ENCODE measurements at regions not wholly inside any gene's neighbourhood (a gene's known extent, or its start where the extent isn't known, plus 50 kb on each side); places are given as distances from the start of the nearest gene placed in this dataset.

- Histone ChIP-seq H3K36me3 (ENCODE audit: control insufficient read depth in 2 of 2, insufficient read depth in 1 of 2, low read length in 2 of 2) (no peaks in the 10 kb centered on the region), H3K4me3 (ENCODE audit: low read depth, low read length) (no peak overlapping the region), H3K9me3 (ENCODE audit: control insufficient read depth, insufficient read depth, low read depth, low read length) (no peaks in the 10 kb centered on the region), H3K27ac (ENCODE audit: extremely low read depth, low read depth, low read length) (no peak overlapping the region), H3K4me1 (ENCODE audit: control insufficient read depth, insufficient read depth, low read length) (no peaks in the 10 kb centered on the region)
- ChIA-PET POLR2A (no interaction called here), CTCF (no interaction called here)
- no peak for TF ChIP-seq ZNF624 (tag by site-specific recombination; IDR thresholded peaks at IDR 0.05)
- no peak for TF ChIP-seq ZNF830 (tag by site-specific recombination; IDR thresholded peaks at IDR 0.05; ENCODE audit: low read depth)
- TF ChIP-seq GLIS1 (tag by site-specific recombination; IDR thresholded peaks at IDR 0.05) = no peak
- TF ChIP-seq ZIC2 (tag by site-specific recombination; IDR thresholded peaks at IDR 0.05) = no peak
- no peak for TF ChIP-seq GFI1B (tag by site-specific recombination; IDR thresholded peaks at IDR 0.05)
- no peak for TF ChIP-seq ZNF48 (tag by site-specific recombination; IDR thresholded peaks at IDR 0.05)
- no peak for TF ChIP-seq ZNF10 (tag by site-specific recombination; IDR thresholded peaks at IDR 0.05)
- TF ChIP-seq ZBTB20 (tag by site-specific recombination; IDR thresholded peaks at IDR 0.05) = no peak
- no peak for TF ChIP-seq ZBTB48 (tag by site-specific recombination; IDR thresholded peaks at IDR 0.05)
- no peak for TF ChIP-seq ZNF366 (tag by site-specific recombination; conservative IDR thresholded peaks at IDR 0.05)
- TF ChIP-seq ZNF175 (tag by site-specific recombination; IDR thresholded peaks at IDR 0.05) = no peak
- no peak for TF ChIP-seq ZNF221 (tag by site-specific recombination; IDR thresholded peaks at IDR 0.05; ENCODE audit: borderline replicate concordance)
- no peak for TF ChIP-seq ZNF555 (tag by site-specific recombination; conservative IDR thresholded peaks at IDR 0.05)
- TF ChIP-seq ZNF549 (tag by site-specific recombination; IDR thresholded peaks at IDR 0.05) = no peak
Measured at GRCh38 chr14:43175896-43176295, 1331.2 kb downstream of the FSCB start.

GRCh38 chr14:43172899-43173548 lies 1334.1 kb downstream of the FSCB start:
- no peak for TF ChIP-seq ZNF280C (tag by site-specific recombination; IDR thresholded peaks at IDR 0.05)
- TF ChIP-seq, protein P1, sequence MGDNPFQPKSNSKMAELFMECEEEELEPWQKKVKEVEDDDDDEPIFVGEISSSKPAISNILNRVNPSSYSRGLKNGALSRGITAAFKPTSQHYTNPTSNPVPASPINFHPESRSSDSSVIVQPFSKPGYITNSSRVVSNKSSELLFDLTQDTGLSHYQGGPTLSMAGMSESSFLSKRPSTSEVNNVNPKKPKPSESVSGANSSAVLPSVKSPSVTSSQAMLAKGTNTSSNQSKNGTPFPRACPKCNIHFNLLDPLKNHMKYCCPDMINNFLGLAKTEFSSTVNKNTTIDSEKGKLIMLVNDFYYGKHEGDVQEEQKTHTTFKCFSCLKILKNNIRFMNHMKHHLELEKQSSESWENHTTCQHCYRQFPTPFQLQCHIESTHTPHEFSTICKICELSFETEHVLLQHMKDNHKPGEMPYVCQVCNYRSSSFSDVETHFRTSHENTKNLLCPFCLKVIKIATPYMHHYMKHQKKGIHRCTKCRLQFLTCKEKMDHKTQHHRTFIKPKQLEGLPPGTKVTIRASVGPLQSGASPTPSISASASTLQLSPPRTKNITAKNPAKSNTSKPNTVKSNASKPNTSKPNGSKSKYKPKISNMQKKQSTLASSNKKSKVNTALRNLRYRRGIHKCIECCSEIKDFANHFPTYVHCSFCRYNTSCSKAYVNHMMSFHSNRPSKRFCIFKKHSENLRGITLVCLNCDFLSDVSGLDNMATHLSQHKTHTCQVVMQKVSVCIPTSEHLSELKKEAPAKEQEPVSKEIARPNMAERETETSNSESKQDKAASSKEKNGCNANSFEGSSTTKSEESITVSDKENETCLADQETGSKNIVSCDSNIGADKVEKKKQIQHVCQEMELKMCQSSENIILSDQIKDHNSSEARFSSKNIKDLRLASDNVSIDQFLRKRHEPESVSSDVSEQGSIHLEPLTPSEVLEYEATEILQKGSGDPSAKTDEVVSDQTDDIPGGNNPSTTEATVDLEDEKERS (tag by site-specific recombination; IDR thresholded peaks at IDR 0.05) = no peak
- TF ChIP-seq ZNF174 (tag by site-specific recombination; IDR thresholded peaks at IDR 0.05) = no peak
- no peak for TF ChIP-seq ZNF292 (tag by site-specific recombination; IDR thresholded peaks at IDR 0.05; ENCODE audit: borderline replicate concordance, low read depth)
- no peak for TF ChIP-seq ZNF239 (tag by site-specific recombination; IDR thresholded peaks at IDR 0.05)
- no peak for TF ChIP-seq ZNF302 (tag by site-specific recombination; IDR thresholded peaks at IDR 0.05; ENCODE audit: low read depth)
- no peak for TF ChIP-seq ZSCAN18 (tag by site-specific recombination; IDR thresholded peaks at IDR 0.05)
- no peak for TF ChIP-seq ZBTB48 (tag by site-specific recombination; IDR thresholded peaks at IDR 0.05)
- no peak for TF ChIP-seq ZNF510 (tag by site-specific recombination; IDR thresholded peaks at IDR 0.05; ENCODE audit: insufficient replicate concordance)
- TF ChIP-seq ZNF548 (tag by site-specific recombination; IDR thresholded peaks at IDR 0.05) = no peak
- no peak for TF ChIP-seq ZIC2 (tag by site-specific recombination; IDR thresholded peaks at IDR 0.05)
- no peak for TF ChIP-seq SP2 (tag by site-specific recombination; IDR thresholded peaks at IDR 0.05)
- H3K4me1 ChIP-seq (ENCODE audit: control insufficient read depth, insufficient read depth, low read length) = no peaks in the 10 kb centered on the region
- ChIA-PET CTCF (no interaction called here), POLR2A (no interaction called here)
- H3K9me3 ChIP-seq (ENCODE audit: control insufficient read depth, insufficient read depth, low read depth, low read length) = no peaks in the 10 kb centered on the region
- H3K27ac ChIP-seq (ENCODE audit: extremely low read depth, low read depth, low read length) = no peak overlapping the region
- H3K4me3 ChIP-seq (ENCODE audit: low read depth, low read length) = no peak overlapping the region
- H3K36me3 ChIP-seq (ENCODE audit: control insufficient read depth in 2 of 2, insufficient read depth in 1 of 2, low read length in 2 of 2) = no peaks in the 10 kb centered on the region

Data from HEK293 (cell line).